Nephron (organoid): ENCODE measurements at regions not wholly inside any gene's neighbourhood (a gene's known extent, or its start where the extent isn't known, plus 50 kb on each side); places are given as distances from the start of the nearest gene placed in this dataset.

ENCODE experiments used
- H3K27ac Mint-ChIP-seq, 3 experiments: 2 replicates each; pipeline ENCODE4 v1.8.0; 2020; ENCODE audit warnings: mixed read lengths in 3 of 3, mild to moderate bottlenecking in 2 of 3, moderate library complexity in 1 of 3
- H3K27me3 Mint-ChIP-seq: 2 replicates; pipeline ENCODE4 v1.8.0; 2021; ENCODE audit warnings: low read depth, mild to moderate bottlenecking, moderate library complexity, mixed read lengths
- H3K36me3 Mint-ChIP-seq: 2 replicates; pipeline ENCODE4 v1.8.0; 2020; ENCODE audit warnings: low read depth, mixed read lengths
- H3K4me1 Mint-ChIP-seq: 2 replicates; pipeline ENCODE4 v1.8.0; 2020; ENCODE audit warnings: mixed read lengths
- H3K4me3 Mint-ChIP-seq, 3 experiments: 2 replicates each; pipeline ENCODE4 v1.8.0; 2020; ENCODE audit warnings: mild to moderate bottlenecking in 3 of 3, mixed read lengths in 3 of 3, moderate library complexity in 2 of 3
- H3K9me3 Mint-ChIP-seq: 2 replicates; pipeline ENCODE4 v1.8.0; 2020; ENCODE audit warnings: mixed read lengths
- TF ChIP-seq, protein P1 (sequence below), 3 experiments: fragments of 200-600 bp; sonication (generic); IDR thresholded peaks; one replicate each; pipeline ENCODE4 v1.5.0; 2021; ENCODE audit warnings: antibody characterized with exemption in 3 of 3; ENCODE audit not compliant: unreplicated experiment in 3 of 3

DNA sequence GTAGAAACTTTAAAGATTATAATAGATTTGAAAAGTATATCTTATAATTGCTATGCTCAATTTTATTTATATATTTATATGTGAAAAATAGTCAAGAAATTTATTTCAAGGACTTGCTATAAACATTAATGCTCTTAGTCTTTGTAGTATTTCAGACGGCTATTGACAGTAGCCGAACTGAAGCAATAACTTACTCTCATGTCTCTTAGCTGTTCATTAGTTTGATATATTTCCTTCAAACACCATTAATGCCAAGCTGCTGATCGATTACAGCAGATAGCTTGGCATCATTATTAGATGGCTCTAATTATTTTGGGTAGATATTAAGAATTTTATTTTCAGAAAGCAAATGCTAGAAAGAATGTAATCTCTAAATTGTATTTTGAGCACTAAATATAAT, 1151.5 kb upstream of the SPRY2 start:
- H3K27me3 Mint-ChIP-seq, result no peaks in the 10 kb centered on the region

GRCh38 chr13:81488021-81488420, 1147.1 kb upstream of the SPRY2 start:
- TF ChIP-seq, protein P1, sequence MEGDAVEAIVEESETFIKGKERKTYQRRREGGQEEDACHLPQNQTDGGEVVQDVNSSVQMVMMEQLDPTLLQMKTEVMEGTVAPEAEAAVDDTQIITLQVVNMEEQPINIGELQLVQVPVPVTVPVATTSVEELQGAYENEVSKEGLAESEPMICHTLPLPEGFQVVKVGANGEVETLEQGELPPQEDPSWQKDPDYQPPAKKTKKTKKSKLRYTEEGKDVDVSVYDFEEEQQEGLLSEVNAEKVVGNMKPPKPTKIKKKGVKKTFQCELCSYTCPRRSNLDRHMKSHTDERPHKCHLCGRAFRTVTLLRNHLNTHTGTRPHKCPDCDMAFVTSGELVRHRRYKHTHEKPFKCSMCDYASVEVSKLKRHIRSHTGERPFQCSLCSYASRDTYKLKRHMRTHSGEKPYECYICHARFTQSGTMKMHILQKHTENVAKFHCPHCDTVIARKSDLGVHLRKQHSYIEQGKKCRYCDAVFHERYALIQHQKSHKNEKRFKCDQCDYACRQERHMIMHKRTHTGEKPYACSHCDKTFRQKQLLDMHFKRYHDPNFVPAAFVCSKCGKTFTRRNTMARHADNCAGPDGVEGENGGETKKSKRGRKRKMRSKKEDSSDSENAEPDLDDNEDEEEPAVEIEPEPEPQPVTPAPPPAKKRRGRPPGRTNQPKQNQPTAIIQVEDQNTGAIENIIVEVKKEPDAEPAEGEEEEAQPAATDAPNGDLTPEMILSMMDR (IDR thresholded peaks at IDR 0.05; ENCODE audit: unreplicated experiment in 3 of 3), result no peak
- Mint-ChIP-seq H3K4me1 (no peaks in the 10 kb centered on the region), H3K27me3 (no peaks in the 10 kb centered on the region)

More for the DNA sequence above, 1151.5 kb upstream of the SPRY2 start:
- H3K36me3 Mint-ChIP-seq, result no peaks in the 10 kb centered on the region
- H3K4me1 Mint-ChIP-seq, result no peaks in the 10 kb centered on the region
- no peaks in the 10 kb centered on the region for H3K9me3 Mint-ChIP-seq
- TF ChIP-seq, protein P1 (IDR thresholded peaks at IDR 0.05; ENCODE audit: unreplicated experiment in 3 of 3), result no peak
- H3K4me3 Mint-ChIP-seq, result no peak overlapping the region
- H3K27ac Mint-ChIP-seq, result no peak overlapping the region

GRCh38 chr13:81487151-81487550, 1146.2 kb upstream of the SPRY2 start:
- Mint-ChIP-seq H3K27me3 (no peaks in the 10 kb centered on the region), H3K9me3 (no peaks in the 10 kb centered on the region), H3K4me1 (no peaks in the 10 kb centered on the region), H3K36me3 (no peaks in the 10 kb centered on the region), H3K27ac (no peak overlapping the region), H3K4me3 (no peak overlapping the region)
- TF ChIP-seq, protein P1 (IDR thresholded peaks at IDR 0.05; ENCODE audit: unreplicated experiment in 3 of 3), result peak in 2 of 3 experiments; percentile 16 to 47

More at GRCh38 chr13:81488021-81488420, 1147.1 kb upstream of the SPRY2 start:
- no peak overlapping the region for H3K4me3 Mint-ChIP-seq
- no peaks in the 10 kb centered on the region for H3K36me3 Mint-ChIP-seq
- no peaks in the 10 kb centered on the region for H3K9me3 Mint-ChIP-seq
- H3K27ac Mint-ChIP-seq, result no peak overlapping the region

GRCh38 chr13:81480634-81481033, 1139.7 kb upstream of the SPRY2 start:
- Mint-ChIP-seq H3K27me3 (no peaks in the 10 kb centered on the region), H3K27ac (no peak overlapping the region), H3K4me3 (no peak overlapping the region), H3K36me3 (no peaks in the 10 kb centered on the region), H3K4me1 (peaks cover 5% of the 10 kb centered on the region), H3K9me3 (no peaks in the 10 kb centered on the region)
- TF ChIP-seq, protein P1 (IDR thresholded peaks at IDR 0.05; ENCODE audit: unreplicated experiment in 3 of 3), result peak in 2 of 3 experiments; percentile 30 to 41

- Mint-ChIP-seq H3K27me3 (no peaks in the 10 kb centered on the region), H3K9me3 (peaks cover 10% of the 10 kb centered on the region), H3K4me3 (no peak overlapping the region), H3K36me3 (no peaks in the 10 kb centered on the region), H3K4me1 (no peaks in the 10 kb centered on the region), H3K27ac (no peak overlapping the region)
- TF ChIP-seq, protein P1 (IDR thresholded peaks at IDR 0.05; ENCODE audit: unreplicated experiment in 3 of 3), result no peak
Measured at GRCh38 chr13:81473366-81473899, 1132.5 kb upstream of the SPRY2 start.

DNA sequence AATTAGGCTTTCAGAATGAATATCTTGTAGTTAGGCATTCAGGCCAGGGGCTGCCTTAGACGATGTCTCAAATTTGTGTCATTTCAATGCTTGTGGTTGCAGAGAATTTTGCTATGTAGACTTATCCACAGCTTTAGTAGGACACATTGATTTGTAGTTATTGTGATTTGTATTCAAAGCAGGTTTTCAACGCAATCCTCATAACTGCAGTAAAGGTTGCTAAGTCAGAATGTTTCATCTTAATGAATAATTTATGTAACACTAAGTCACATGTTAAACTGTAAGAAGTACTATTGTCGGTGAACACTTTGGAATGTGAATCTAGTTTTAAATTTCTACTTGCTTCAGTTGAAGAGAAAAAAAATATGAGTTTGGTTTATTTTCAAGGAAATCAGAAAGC, 1117.2 kb upstream of the SPRY2 start:
- H3K36me3 Mint-ChIP-seq, result peaks cover 3% of the 10 kb centered on the region
- peaks cover 3% of the 10 kb centered on the region for H3K9me3 Mint-ChIP-seq
- H3K27ac Mint-ChIP-seq, result peak overlapping the region; percentile 22 to 88 (median 69)
- TF ChIP-seq, protein P1 (IDR thresholded peaks at IDR 0.05; ENCODE audit: unreplicated experiment in 3 of 3), result no peak
- no peak overlapping the region for H3K4me3 Mint-ChIP-seq
- H3K27me3 Mint-ChIP-seq, result no peaks in the 10 kb centered on the region
- H3K4me1 Mint-ChIP-seq, result peaks cover 5% of the 10 kb centered on the region
